GM23338 (cell line): ENCODE measurements at regions not wholly inside any gene's neighbourhood (a gene's known extent, or its start where the extent isn't known, plus 50 kb on each side); places are given as distances from the start of the nearest gene placed in this dataset.

Source experiments
- ATAC-seq: fragments of 200-7000 bp; cut with Tn5 transposase; 3 replicates; pipeline ENCODE4 v1.9.1; 2020
- DNase-seq: peaks from one replicate; pipeline ENCODE4 v3.0.0-alpha.2; 2015; ENCODE audit warnings: low spot score
- H2AFZ ChIP-seq: fragments of 200-600 bp; sonication (generic); 2 replicates; pipeline ENCODE4 v1.8.0; 2016; ENCODE audit warnings: antibody characterized with exemption, mild to moderate bottlenecking, moderate library complexity
- H3F3A ChIP-seq: fragments of 200-600 bp; sonication (generic); replicated peaks from 2 replicates; pipeline ENCODE4 v1.8.0; 2017; ENCODE audit warnings: antibody characterized with exemption, mixed run types, low read depth
- H3K27ac ChIP-seq: fragments of 200-600 bp; sonication (generic); 2 replicates; pipeline ENCODE4 v1.6.1; 2016; ENCODE audit warnings: low read depth
- H3K27me3 ChIP-seq: fragments of 200-600 bp; sonication (generic); 2 replicates; pipeline ENCODE4 v1.8.0; 2016; ENCODE audit warnings: mild to moderate bottlenecking, mixed run types, moderate library complexity; ENCODE audit not compliant: insufficient read depth
- H3K36me3 ChIP-seq: fragments of 200-600 bp; sonication (generic); 2 replicates; pipeline ENCODE4 v1.8.0; 2016; ENCODE audit warnings: mild to moderate bottlenecking; ENCODE audit not compliant: insufficient read depth
- H3K4me1 ChIP-seq: fragments of 200-600 bp; sonication (generic); 2 replicates; pipeline ENCODE4 v1.8.0; 2016; ENCODE audit warnings: mild to moderate bottlenecking, moderate library complexity; ENCODE audit not compliant: insufficient read depth
- H3K4me2 ChIP-seq: fragments of 200-600 bp; sonication (generic); 2 replicates; pipeline ENCODE4 v1.7.1; 2017; ENCODE audit warnings: mixed run types
- H3K4me3 ChIP-seq: fragments of 200-600 bp; sonication (generic); 2 replicates; pipeline ENCODE4 v1.6.1; 2016; ENCODE audit warnings: mixed run types
- H3K79me2 ChIP-seq: fragments of 200-600 bp; sonication (generic); replicated peaks from 2 replicates; pipeline ENCODE4 v1.8.0; 2017; ENCODE audit warnings: mild to moderate bottlenecking; ENCODE audit not compliant: insufficient read depth
- H3K9me2 ChIP-seq: fragments of 200-600 bp; sonication (generic); 2 replicates; pipeline ENCODE4 v1.8.0; 2017; ENCODE audit not compliant: insufficient read depth
- H4K20me1 ChIP-seq: fragments of 200-600 bp; sonication (generic); replicated peaks from 2 replicates; pipeline ENCODE4 v1.8.0; 2017; ENCODE audit warnings: mild to moderate bottlenecking; ENCODE audit not compliant: insufficient read depth
- H3K27ac Mint-ChIP-seq: 2 replicates; pipeline ENCODE4 v1.8.0; 2020; ENCODE audit warnings: inconsistent platforms, mild to moderate bottlenecking, moderate library complexity, mixed read lengths
- H3K27me3 Mint-ChIP-seq: 3 replicates; pipeline ENCODE4 v1.8.0; 2022; ENCODE audit warnings: low read depth, mild to moderate bottlenecking, moderate library complexity, mixed read lengths, inconsistent platforms; ENCODE audit not compliant: insufficient read depth, poor library complexity
- H3K36me3 Mint-ChIP-seq: 3 replicates; pipeline ENCODE4 v1.8.0; 2021; ENCODE audit warnings: low read depth, mild to moderate bottlenecking, inconsistent platforms, moderate library complexity, mixed read lengths
- H3K4me1 Mint-ChIP-seq: 3 replicates; pipeline ENCODE4 v1.8.0; 2020; ENCODE audit warnings: mild to moderate bottlenecking, inconsistent platforms, mixed read lengths
- H3K4me3 Mint-ChIP-seq: 3 replicates; pipeline ENCODE4 v1.8.0; 2021; ENCODE audit warnings: moderate library complexity, mild to moderate bottlenecking, inconsistent platforms, mixed read lengths
- H3K9me3 Mint-ChIP-seq: 3 replicates; pipeline ENCODE4 v1.8.0; 2020; ENCODE audit warnings: moderate library complexity, mild to moderate bottlenecking, inconsistent platforms, mixed read lengths
- CREB1 ChIP-seq: fragments of 250-450 bp; sonication (Bioruptor Pico); IDR thresholded peaks from 2 replicates; pipeline ENCODE4 v1.5.0; 2020; ENCODE audit warnings: low read depth, mild to moderate bottlenecking, moderate library complexity
- CTCF ChIP-seq, 2 experiments: fragments of 200-600 bp in 1 of 2; sonication (generic) in 1 of 2; conservative IDR thresholded peaks; 2 replicates each; pipeline versions ENCODE4 v1.5.1 to v1.6.1; 2016 to 2017; ENCODE audit warnings: antibody characterized with exemption in 2 of 2, low read depth in 2 of 2, mild to moderate bottlenecking in 2 of 2, moderate library complexity in 1 of 2
- EZH2 ChIP-seq: fragments of 200-600 bp; sonication (generic); IDR thresholded peaks from one replicate; pipeline ENCODE4 v1.8.0; 2017; ENCODE audit warnings: antibody characterized with exemption, mild to moderate bottlenecking, low read depth; ENCODE audit not compliant: unreplicated experiment
- EZH2phosphoT487 ChIP-seq: fragments of 200-600 bp; sonication (generic); IDR thresholded peaks from one replicate; pipeline ENCODE4 v1.8.1; 2018; ENCODE audit warnings: antibody characterized with exemption; ENCODE audit not compliant: unreplicated experiment
- JUNB ChIP-seq: IDR thresholded peaks from one replicate; pipeline ENCODE4 v1.6.1; 2016; ENCODE audit warnings: antibody characterized with exemption; ENCODE audit not compliant: unreplicated experiment
- POLR2AphosphoS5 ChIP-seq: IDR thresholded peaks from 2 replicates; pipeline ENCODE4 v1.6.1; 2016; ENCODE audit warnings: antibody characterized with exemption, low read depth
- REST ChIP-seq: IDR thresholded peaks from one replicate; pipeline ENCODE4 v1.6.1; 2018; ENCODE audit warnings: antibody characterized with exemption; ENCODE audit not compliant: unreplicated experiment
- STAT1 ChIP-seq: IDR thresholded peaks from one replicate; pipeline ENCODE4 v1.6.1; 2016; ENCODE audit warnings: antibody characterized with exemption; ENCODE audit not compliant: unreplicated experiment
- ZNF114 ChIP-seq: fragments of 250-450 bp; sonication (Bioruptor Pico); IDR thresholded peaks from 2 replicates; pipeline ENCODE4 v1.5.0; 2020; ENCODE audit warnings: mild to moderate bottlenecking, moderate library complexity
- ZNF331 ChIP-seq: fragments of 250-450 bp; sonication (Bioruptor Pico); IDR thresholded peaks from 2 replicates; pipeline ENCODE4 v1.5.0; 2020; ENCODE audit warnings: low read depth, mild to moderate bottlenecking, moderate library complexity
- TF ChIP-seq, protein P1 (sequence below): fragments of 250-450 bp; sonication (Bioruptor Pico); IDR thresholded peaks from 2 replicates; pipeline ENCODE4 v1.5.0; 2020; ENCODE audit warnings: mild to moderate bottlenecking, moderate library complexity

- no peak for ATAC-seq
- Histone ChIP-seq H3K4me2 (no peak overlapping the region), H3K27me3 (no peaks in the 10 kb centered on the region), H3K9me2 (no peaks in the 10 kb centered on the region), H3K4me3 (no peak overlapping the region), H3K4me1 (peaks cover 4% of the 10 kb centered on the region; the same call in 1 of the 2 replicates), H3K36me3 (no peaks in the 10 kb centered on the region; the same call in 1 of the 2 replicates), H2AFZ (no peak overlapping the region), H4K20me1 (no peaks in the 10 kb centered on the region), H3F3A (no peaks in the 10 kb centered on the region), H3K79me2 (no peaks in the 10 kb centered on the region), H3K27ac (no peak overlapping the region)
- Mint-ChIP-seq H3K27ac (no peak overlapping the region), H3K36me3 (no peaks in the 10 kb centered on the region), H3K4me3 (no peak overlapping the region), H3K27me3 (no peaks in the 10 kb centered on the region), H3K4me1 (peaks cover 7% of the 10 kb centered on the region), H3K9me3 (peaks cover 8% of the 10 kb centered on the region; the same call in 1 of the 3 replicates)
- no peak for DNase-seq
- no peak for TF ChIP-seq EZH2phosphoT487
- TF ChIP-seq JUNB, result no peak
- no peak for TF ChIP-seq CTCF (conservative IDR thresholded peaks at IDR 0.05; ENCODE audit: low read depth in 2 of 2)
- TF ChIP-seq, protein P1, sequence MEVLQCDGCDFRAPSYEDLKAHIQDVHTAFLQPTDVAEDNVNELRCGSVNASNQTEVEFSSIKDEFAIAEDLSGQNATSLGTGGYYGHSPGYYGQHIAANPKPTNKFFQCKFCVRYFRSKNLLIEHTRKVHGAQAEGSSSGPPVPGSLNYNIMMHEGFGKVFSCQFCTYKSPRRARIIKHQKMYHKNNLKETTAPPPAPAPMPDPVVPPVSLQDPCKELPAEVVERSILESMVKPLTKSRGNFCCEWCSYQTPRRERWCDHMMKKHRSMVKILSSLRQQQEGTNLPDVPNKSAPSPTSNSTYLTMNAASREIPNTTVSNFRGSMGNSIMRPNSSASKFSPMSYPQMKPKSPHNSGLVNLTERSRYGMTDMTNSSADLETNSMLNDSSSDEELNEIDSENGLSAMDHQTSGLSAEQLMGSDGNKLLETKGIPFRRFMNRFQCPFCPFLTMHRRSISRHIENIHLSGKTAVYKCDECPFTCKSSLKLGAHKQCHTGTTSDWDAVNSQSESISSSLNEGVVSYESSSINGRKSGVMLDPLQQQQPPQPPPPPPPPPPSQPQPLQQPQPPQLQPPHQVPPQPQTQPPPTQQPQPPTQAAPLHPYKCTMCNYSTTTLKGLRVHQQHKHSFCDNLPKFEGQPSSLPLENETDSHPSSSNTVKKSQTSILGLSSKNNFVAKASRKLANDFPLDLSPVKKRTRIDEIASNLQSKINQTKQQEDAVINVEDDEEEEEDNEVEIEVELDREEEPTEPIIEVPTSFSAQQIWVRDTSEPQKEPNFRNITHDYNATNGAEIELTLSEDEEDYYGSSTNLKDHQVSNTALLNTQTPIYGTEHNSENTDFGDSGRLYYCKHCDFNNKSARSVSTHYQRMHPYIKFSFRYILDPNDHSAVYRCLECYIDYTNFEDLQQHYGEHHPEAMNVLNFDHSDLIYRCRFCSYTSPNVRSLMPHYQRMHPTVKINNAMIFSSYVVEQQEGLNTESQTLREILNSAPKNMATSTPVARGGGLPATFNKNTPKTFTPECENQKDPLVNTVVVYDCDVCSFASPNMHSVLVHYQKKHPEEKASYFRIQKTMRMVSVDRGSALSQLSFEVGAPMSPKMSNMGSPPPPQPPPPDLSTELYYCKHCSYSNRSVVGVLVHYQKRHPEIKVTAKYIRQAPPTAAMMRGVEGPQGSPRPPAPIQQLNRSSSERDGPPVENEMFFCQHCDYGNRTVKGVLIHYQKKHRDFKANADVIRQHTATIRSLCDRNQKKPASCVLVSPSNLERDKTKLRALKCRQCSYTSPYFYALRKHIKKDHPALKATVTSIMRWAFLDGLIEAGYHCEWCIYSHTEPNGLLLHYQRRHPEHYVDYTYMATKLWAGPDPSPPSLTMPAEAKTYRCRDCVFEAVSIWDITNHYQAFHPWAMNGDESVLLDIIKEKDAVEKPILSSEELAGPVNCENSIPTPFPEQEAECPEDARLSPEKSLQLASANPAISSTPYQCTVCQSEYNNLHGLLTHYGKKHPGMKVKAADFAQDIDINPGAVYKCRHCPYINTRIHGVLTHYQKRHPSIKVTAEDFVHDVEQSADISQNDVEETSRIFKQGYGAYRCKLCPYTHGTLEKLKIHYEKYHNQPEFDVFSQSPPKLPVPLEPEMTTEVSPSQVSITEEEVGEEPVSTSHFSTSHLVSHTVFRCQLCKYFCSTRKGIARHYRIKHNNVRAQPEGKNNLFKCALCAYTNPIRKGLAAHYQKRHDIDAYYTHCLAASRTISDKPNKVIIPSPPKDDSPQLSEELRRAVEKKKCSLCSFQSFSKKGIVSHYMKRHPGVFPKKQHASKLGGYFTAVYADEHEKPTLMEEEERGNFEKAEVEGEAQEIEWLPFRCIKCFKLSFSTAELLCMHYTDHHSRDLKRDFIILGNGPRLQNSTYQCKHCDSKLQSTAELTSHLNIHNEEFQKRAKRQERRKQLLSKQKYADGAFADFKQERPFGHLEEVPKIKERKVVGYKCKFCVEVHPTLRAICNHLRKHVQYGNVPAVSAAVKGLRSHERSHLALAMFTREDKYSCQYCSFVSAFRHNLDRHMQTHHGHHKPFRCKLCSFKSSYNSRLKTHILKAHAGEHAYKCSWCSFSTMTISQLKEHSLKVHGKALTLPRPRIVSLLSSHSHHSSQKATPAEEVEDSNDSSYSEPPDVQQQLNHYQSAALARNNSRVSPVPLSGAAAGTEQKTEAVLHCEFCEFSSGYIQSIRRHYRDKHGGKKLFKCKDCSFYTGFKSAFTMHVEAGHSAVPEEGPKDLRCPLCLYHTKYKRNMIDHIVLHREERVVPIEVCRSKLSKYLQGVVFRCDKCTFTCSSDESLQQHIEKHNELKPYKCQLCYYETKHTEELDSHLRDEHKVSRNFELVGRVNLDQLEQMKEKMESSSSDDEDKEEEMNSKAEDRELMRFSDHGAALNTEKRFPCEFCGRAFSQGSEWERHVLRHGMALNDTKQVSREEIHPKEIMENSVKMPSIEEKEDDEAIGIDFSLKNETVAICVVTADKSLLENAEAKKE (CRISPR knock-in tag), result no peak
- no peak for TF ChIP-seq ZNF331 (CRISPR knock-in tag)
- no peak for TF ChIP-seq STAT1
- no peak for TF ChIP-seq REST
- TF ChIP-seq POLR2AphosphoS5, result no peak
- no peak for TF ChIP-seq CREB1
- TF ChIP-seq EZH2, result no peak
- TF ChIP-seq ZNF114 (CRISPR knock-in tag), result no peak
These were observed 108.7 kb downstream of the FOXA2 start for GRCh38 chr20:22475662-22476061.
